GM21825 (cell line): ENCODE measurements at regions not wholly inside any gene's neighbourhood (a gene's known extent, or its start where the extent isn't known, plus 50 kb on each side); places are given as distances from the start of the nearest gene placed in this dataset.
"Not testable (repeated sequence)": the region's sequence is repeated elsewhere in the genome, so short reads cannot be mapped to it uniquely, and the experiment has no call there.

Experiments used
- ATAC-seq: cut with Tn5 transposase; IDR thresholded peaks from one replicate; pipeline ENCODE4 v1.9.1; 2021; ENCODE audit warnings: mild to moderate bottlenecking, moderate library complexity; ENCODE audit not compliant: unreplicated experiment

DNA sequence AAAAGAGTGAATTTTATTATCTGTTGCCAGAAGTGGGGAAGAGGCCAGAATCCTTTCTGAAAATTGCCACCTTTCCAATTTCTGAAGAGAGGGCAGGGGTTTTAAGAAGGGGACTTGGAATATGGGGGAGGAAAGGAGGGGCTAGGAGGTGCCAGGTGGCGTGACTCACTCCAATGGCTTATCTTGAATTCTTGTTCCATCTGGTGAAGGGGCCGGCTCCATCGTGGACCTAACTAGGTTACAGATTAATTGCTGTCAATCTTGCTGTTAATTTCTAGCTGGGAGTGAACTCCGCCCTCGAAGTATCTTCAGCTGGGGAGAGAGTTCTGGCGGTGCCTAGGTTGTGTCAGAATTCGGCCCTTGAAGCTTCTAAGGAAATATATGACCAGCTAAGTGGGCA lies 138.7 kb downstream of the YTHDC2 start:
- ATAC-seq, result no peak

- no peak for ATAC-seq
These were observed 141.3 kb downstream of the YTHDC2 start for GRCh38 chr5:113654828-113655227.

DNA sequence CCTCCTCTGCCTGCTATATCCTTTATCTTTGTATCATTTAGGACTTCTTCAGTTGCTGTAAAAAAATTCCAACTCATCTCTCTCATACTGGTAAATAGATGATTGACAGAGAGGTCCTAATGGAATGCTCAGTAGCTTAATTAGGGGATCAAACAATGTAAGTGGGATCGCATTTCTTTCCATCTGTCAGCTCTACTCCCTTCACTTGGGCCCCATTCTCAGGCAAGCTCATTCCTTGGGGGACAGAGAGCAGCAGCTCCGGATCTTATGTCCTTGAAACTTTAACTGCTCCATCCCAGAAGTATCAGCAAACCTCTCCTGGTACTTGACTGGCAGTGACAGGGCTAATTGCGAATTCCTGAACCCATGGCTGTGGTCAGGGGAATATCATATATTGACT lies 146.7 kb downstream of the YTHDC2 start:
- ATAC-seq, result no peak

DNA sequence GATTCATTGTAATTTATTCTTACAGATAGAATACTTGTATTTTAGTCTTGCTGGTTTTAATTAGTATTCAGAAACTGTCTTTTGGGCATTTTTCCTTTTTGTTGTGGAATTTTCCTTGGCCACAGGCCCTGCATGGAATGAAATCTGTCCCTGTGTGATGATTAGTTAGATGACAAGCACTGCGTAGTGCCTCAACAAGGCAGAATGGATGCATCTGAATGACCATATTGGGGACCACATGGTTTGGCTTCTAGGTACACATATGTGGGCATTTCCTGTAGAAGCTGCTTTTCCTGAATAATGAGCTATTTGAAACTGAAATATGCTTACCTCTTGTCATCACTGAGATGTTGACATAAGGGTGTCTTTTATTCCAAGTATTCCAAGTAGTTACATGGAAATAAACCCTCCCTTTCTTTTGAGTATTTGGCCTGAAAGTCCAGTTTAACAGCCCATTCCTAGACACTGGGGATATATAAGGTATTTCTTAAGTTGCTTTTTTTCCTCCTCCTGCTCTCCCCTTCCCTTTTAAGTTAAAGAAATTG lies 147.3 kb downstream of the YTHDC2 start:
- no peak for ATAC-seq

- no peak for ATAC-seq
These were observed 150.5 kb downstream of the YTHDC2 start for GRCh38 chr5:113663879-113664541.

DNA sequence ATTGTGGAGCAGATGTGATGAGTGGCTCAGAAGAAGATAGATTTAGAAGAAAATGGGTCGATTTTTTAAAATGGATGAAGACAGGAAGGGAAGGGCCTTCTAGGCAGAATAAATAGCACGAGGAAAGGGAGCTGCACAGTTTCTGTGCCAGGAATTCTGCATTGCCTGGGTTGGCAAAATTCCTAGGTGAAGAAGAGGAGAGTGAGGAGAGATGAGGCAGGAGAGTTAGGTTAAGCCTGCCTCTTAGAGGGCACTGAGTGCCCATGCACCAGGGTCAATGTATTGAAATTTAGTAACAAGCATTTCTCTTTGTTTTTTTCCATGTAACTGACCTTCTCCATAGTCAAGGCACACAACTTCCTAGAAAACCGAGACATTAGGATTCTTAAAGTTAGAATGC lies 159.5 kb downstream of the YTHDC2 start:
- ATAC-seq, result no peak

DNA sequence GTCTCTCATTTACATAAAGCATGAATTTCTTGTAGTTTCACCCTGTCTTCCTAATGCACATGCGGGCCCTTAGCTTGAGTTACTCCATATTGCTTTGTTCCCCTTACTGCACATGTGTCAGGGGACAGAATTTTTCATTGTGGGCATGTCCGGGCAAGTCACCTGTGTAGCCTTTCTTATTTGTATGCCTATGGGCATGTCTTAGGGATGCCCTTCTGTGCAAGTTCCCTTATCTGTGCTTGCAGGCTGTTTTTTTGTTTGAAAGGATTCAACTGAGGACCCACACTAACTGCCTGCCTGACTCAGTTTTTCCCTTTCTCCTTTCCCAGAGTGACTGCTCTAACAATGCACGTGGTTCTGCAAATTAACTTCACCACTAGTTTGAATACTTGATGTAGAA lies 161.7 kb downstream of the YTHDC2 start:
- ATAC-seq, result no peak

DNA sequence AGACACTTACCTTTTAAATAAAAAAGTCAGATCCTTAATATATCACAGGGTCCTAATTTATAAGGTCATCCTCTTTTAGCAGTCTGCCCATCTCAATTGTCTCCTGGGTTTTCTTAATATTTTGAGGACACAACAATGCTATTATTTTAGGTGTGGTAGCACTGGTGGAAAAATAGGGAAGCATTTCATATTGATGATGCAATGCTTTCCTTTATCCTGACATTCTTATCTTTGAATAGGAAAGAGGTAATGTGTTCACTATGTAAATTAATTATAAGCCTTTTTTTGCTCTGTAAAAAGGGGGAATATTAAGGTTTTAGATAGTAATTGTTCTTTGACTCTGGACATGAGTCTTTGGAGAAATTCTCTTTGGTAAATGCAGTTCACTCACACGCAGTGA lies 164.7 kb downstream of the YTHDC2 start:
- ATAC-seq, result no peak

GRCh38 chr5:113678924-113679575 lies 165.6 kb downstream of the YTHDC2 start:
- no peak for ATAC-seq

DNA sequence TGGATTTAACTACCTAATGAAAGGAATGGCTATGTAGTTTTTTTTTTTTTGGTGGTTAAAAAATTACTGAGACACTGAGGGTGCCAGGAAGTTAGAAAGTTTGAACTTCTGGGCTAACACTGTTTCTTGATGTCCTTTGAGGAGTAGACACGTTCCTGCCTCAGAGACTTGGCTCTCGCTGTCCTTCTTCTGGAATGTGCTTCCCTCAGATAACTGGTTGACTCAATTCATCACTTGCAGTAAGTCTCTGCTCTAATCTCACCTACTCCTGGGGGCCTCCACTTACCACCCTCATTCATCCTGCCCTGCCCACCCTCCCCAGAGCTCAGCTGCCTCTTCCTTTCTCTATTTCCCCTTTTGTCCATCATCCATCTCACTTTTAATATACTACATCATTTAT lies 167.0 kb downstream of the YTHDC2 start:
- no peak for ATAC-seq

- no peak for ATAC-seq
These were observed 169.1 kb downstream of the YTHDC2 start for GRCh38 chr5:113682497-113683136.

DNA sequence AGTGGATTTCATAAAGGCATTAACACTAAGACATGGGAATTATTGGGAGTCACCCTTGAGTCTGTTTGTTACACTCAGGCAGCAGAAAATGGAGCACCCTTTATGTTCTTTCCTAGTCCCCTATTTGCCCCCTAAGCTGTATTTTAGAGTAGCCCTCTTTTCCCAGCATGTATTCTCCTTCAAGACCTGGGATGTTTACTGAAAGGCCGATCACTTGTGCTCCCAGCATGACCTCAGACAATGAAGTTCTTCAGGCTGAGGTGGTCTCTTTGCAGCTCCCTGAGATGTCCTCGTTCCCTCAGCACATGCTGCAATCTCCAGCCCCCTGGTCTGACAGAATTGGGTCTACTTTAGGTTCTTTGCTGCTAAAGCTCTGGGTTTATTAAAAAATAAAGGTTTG lies 169.7 kb downstream of the YTHDC2 start:
- ATAC-seq, result no peak

- ATAC-seq, result no peak
These were observed 173.1 kb downstream of the YTHDC2 start for GRCh38 chr5:113686599-113686998.

DNA sequence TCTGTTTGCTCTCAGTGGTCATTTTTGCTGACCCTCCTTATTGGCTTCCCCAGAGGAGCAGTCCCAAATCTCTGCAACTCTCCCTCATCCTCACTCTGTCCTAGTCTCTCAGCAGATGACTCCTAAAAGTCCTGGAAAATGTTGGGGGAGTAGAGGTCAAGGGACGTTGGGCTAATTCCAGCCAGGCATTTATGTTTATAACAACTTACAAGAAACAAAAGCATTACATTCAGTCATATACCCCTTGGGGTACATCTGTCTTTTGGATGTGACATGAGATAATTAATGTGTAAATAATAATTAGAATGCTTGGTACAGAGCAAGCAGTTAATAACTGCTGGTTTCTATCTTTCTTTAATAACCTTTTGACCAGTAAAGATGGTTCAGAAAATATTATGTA lies 176.2 kb downstream of the YTHDC2 start:
- ATAC-seq, result no peak

- no peak for ATAC-seq
These were observed 179.0 kb downstream of the YTHDC2 start for GRCh38 chr5:113692466-113692865.

GRCh38 chr5:113692891-113693457 lies 179.5 kb downstream of the YTHDC2 start:
- no peak for ATAC-seq

DNA sequence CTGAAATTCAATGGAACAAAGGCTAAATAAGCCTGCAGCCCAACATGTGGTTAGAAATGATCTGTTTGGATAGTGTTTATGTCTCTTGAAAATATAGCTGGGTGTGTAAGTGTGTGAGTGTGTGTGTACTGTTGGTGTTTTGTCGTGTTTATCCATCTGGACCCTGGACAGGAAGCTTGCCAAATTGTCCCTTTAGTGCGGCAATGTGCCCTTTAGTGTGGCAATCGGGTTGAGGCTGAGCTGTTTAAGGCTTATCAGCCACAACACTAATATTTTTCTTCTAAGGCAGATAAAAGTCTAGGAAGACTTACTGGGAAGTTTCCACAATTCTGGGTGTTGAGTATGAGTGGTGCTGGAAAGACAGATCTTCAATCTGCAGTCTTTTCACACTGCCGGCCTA lies 180.2 kb downstream of the YTHDC2 start:
- ATAC-seq, result no peak

DNA sequence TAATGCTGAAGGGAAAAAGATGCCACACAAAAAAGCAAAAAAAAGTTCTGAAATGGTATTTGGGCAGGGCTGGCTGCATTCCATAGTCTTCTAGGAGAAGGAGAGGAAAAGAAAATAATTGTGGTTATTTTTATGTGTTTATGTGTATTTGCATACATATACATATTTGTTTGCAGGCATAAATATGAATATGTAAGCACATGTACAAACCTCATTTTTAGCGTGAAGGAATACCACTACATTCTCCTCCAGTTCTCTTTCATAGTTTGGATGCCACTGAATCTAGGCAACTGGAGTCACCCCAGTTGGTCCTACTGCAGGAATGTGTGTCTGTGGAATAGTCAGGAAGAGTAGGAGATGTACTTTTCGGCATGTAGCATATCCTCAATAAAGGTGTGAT lies 181.1 kb downstream of the YTHDC2 start:
- ATAC-seq, result no peak

DNA sequence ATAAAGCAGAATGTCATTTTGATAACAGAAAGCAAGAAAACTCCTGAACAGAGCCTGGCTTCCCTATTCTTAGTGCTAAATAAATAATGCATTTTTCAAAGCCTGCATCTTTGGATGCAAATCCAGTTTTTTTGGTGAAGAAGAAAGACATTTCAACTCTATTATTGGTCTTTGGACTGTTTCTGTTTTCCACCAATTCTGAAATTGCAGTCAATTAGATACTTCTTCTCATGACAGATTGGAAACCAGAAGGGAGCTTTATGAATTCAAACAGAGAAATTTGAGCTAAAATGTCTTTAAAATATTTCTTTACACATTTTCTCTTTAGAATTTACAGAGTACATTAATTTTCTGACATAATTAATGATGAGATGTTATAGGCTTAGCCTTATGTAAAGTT lies 189.8 kb downstream of the YTHDC2 start:
- ATAC-seq, result no peak

- no peak for ATAC-seq
These were observed 192.2 kb downstream of the YTHDC2 start for GRCh38 chr5:113705657-113706056.

DNA sequence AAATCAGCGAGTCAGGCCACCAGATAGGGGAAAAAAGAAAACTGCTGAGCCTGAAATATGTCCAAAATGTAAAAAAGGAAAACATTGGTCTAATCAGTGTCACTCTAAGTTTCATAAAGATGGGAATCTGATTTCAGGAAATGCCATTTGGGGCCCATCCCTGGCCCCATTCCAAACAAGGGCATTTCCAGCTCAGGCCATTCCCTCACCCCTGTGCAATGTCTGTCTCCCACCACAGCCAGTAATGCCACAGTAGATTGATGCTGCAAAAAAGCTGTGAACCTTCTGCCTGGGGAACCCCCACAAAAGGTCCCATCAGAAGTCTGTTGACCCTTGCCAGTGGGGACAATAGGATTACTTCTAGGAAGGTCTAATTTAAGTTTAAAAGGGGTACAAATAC lies 199.6 kb downstream of the YTHDC2 start:
- ATAC-seq, result no peak

- ATAC-seq, result not testable (repeated sequence)
These were observed 202.4 kb downstream of the YTHDC2 start for GRCh38 chr5:113715921-113716320.
